GM19467 (cell line): ENCODE measurements at regions not wholly inside any gene's neighbourhood (a gene's known extent, or its start where the extent isn't known, plus 50 kb on each side); places are given as distances from the start of the nearest gene placed in this dataset.

Experiments
- ATAC-seq: cut with Tn5 transposase; IDR thresholded peaks from one replicate; pipeline ENCODE4 v1.9.1; 2021; ENCODE audit warnings: mild to moderate bottlenecking, moderate library complexity; ENCODE audit not compliant: unreplicated experiment

- no peak for ATAC-seq
Measured at GRCh38 chr5:167950126-167950721, 341.2 kb upstream of the WWC1 start.

DNA sequence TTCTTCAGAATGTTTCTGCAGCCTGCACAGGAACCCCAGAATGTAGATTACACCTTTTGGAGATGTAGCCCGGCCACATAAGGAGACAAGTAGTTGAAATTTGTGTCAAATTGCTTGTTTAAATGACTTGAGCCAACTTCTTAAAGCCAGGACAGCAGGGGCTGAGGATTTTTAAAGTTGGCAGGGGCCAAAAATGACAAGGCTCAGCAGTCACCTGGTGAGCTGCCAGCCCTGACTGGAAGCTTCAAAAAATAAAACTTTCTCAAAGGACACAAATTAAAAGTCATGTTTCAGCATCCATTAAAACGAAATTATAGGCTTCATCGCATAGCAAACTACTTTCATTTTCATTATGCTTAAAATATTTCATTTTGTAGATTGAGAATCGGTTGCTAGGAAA, 340.3 kb upstream of the WWC1 start:
- no peak for ATAC-seq

DNA sequence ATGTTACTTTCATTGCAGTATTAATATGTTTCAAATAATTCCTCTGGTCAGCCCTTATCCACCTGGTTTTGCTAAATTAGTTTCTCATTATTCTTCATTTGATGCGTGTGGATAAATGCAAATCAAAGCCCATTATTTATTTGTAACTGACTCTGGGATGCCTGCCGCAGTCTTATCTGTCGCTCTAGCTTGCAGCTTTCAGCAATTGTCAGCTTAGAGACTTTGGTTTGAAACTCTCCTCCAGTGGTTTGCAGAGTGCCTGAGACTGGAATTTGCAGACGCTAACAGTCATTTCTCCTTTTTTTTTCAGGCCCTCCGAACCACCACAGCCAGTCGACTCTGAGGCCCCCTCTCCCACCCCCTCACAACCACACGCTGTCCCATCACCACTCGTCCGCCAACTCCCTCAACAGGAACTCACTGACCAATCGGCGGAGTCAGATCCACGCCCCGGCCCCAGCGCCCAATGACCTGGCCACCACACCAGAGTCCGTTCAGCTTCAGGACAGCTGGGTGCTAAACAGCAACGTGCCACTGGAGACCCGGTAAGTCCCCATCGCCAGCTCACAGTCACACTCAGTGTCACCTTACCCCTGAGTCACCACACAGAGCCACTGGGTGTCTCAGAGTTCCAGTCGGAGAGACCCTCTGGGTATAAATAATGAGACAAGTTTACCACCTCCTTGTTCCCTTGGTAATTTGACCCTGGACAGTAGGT, 339.0 kb upstream of the WWC1 start:
- no peak for ATAC-seq

DNA sequence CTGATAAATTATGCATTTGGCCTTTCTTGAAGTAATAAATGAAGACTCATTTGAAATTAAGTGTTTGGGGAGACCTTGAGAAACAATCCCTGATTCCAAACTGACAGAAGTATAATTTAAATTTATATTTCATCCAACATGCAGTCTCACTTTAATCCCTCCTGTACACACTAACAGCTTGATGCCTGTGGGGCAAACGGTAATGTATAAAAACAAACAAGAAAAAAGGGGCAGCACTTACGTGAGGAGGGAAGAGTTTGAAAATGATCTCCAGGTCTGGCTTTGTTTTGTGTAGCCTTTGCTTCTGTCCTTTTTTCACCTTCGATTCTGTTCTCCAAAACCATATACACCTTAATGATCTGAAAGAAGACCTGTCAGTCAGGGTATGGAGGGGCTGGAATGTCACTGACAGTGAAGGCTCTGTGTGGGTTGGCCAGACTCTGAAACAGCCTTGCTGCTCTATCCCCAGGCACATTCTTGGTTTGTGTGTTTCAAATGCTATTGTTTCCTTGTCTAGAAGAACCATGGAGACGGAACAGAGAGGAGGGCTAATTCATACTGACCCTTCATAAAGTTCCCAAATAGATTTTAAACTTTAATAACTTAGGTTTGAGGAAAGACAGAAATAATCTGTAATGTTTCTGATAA, 338.2 kb upstream of the WWC1 start:
- ATAC-seq, result no peak

- ATAC-seq, result no peak
Measured at GRCh38 chr5:167961731-167962130, 329.7 kb upstream of the WWC1 start.

GRCh38 chr5:167964529-167964928, 326.9 kb upstream of the WWC1 start:
- no peak for ATAC-seq

- ATAC-seq, result no peak
Measured at GRCh38 chr5:167965710-167966109, 325.7 kb upstream of the WWC1 start.

DNA sequence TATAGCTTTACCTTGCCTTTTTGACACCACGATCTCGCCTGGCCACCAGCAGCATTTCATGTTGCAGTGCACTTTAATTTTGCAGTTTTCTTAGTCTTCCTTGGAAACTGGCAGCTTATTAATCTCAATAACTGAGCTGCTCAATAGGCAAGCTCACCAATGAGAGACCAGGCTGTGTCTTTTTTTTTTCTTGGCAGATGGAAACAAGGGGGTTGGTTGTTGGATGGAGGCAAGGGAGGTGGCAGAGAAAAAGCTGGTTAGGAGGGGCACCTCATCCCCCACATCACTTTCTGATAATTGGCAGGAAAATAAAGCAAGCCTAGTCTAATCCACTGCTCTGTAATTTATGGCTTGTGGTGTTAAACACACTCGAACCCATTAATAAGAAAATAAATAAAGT, 324.5 kb upstream of the WWC1 start:
- ATAC-seq, result no peak

DNA sequence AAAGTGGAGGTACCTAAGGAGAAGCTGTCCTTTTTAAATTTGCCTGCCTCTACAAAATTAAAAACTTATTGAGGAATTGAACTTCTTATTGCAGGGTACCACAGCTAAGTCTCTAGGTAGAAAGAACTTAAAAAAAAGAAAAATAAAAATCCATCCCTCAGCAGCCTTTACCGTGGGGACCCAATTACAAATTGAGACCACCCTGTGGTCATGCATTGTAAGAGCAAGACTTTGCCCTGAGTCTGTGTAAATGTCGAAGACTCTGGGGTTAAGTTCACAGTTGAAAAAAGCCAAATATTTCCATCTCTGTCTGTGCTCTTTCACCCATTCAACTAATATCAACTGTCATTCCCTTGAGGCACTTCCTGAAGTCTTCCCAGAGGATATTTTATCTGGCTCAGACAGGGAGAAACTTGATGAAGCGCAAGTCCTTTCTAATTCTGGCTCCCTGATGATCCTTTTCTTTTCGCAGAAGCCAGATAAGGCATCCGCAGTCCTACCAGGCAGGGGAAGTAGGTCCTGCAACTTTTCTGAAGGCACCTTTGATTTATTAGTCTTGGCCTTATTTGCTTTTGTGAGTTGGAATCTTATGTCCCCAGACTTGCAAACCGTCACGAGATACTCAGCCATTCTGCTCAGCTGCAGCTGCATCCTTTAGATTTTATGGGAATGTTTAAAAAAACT, 323.8 kb upstream of the WWC1 start:
- no peak for ATAC-seq

DNA sequence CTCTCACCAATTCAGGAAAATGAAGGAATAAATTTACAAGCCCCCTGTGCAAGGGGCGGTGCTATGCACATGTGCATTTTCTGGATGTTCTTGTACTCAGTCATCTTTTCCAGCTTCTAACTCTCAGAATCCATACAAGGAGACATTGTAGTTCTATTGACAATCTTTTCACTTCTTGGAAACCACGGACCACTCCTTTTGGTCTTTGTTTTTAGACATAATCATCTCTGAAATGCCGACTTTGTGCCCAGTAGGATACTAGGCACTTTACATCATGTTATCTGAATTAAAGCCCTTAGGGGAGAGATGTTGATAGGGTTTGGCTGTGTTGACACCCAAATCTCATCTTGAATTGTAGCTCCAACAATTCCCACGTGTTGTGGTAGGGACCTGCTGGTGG, 322.6 kb upstream of the WWC1 start:
- no peak for ATAC-seq

DNA sequence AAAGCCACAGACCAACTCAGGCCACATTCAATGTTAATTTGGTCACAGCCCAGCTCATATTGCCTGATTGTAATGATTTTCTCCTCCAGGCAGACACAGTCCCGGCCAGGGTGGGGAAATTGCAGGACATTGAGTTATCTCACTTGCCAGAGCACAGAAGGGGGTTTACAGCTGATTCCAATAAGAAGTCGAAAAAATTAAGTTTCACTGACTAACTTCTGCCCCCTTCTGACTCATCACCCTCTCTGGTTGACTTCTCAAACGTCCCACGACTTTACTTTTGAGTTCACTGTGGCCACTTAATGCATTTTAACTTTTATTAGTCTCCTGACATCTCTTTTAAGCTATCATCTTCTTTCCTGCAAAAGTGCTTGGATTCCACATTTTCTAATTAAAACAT, 321.4 kb upstream of the WWC1 start:
- no peak for ATAC-seq

DNA sequence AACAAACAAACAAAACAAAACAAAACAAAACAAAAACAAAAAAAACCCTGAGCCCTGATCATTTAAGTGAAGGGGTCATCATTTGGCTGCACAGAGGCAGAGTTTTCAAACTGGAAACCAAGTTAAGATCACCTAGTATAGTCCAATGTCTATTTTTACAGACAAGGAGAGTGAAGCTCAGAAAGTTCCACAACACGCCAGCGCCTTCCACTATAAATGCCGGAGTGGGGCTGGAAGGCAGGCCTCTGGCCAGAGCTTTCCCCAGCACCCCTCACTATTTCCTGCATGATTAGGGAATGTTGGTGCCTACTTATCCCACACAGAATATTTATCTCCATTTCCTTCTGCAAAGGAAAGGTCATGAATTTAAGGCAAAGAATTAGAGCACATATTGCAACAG, 319.7 kb upstream of the WWC1 start:
- no peak for ATAC-seq

- ATAC-seq, result no peak
Measured at GRCh38 chr5:167973126-167973525, 318.3 kb upstream of the WWC1 start.

- no peak for ATAC-seq
Measured at GRCh38 chr5:167984951-167985350, 306.5 kb upstream of the WWC1 start.

DNA sequence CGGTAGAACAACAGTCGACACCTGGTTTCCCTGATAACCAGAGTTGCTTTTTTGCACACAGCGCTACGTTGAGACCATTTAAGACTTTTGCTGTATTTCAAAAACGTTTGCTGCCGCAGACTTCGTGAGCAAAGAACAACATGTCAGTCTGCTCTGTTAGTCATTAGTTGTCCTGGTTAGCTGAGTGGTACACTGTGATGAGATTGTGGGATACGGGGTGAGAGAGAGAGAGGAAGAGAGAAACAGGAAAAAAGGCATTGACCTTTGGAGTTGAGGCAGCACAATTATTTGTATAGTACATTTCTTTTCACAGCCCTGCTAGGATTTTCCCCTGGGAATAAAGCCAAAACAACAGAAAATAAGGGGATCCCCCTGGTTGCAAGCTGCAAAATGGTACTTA, 306.1 kb upstream of the WWC1 start:
- no peak for ATAC-seq

DNA sequence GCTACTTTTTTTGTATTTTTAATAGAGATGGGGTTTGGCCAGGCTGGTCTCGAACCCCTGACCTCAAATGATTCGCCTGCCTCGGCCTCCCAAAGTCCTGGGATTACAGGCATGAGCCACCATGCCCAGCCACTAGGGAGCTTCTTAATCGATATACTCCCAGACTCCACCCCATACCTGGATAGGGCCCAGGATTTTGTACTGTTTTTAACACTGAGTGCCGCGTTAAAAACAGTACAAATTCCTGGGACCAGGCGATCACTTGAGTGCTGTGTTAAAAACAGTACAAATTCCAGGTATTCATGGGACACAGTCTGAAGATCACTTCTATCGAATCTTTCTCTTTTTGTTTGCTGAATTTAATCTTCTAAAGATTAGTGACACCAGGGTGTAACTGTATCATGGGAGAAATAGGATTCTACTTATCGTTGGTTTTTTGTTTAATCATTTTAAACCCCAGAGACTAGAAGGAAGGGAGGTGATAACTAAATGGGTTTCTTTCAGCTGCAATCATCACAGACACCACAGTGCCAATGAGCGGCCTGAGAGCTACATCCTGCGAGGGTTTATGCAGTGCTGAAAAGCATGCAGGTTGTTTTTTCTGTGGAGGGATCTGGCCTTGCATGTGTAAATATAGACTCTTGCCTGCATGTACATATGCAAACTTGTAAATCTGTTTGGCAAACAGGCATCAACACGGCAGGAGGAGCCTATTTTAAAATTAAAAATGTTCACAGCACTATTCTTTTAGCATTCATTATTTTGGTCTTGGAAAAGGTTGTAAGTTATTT, 303.8 kb upstream of the WWC1 start:
- ATAC-seq, result no peak

DNA sequence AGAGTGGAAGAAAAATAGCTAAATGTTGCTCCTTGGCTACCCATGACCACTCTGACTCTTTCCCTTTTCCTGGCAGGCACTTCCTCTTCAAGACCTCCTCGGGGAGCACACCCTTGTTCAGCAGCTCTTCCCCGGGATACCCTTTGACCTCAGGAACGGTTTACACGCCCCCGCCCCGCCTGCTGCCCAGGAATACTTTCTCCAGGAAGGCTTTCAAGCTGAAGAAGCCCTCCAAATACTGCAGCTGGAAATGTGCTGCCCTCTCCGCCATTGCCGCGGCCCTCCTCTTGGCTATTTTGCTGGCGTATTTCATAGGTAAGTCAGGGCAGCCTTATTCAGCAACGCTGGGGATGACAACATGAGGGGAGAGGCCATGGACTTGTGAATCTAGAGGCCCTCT, 298.6 kb upstream of the WWC1 start:
- no peak for ATAC-seq

- ATAC-seq, result no peak
Measured at GRCh38 chr5:167993771-167994170, 297.7 kb upstream of the WWC1 start.

- ATAC-seq, result no peak
Measured at GRCh38 chr5:167995844-167996425, 295.5 kb upstream of the WWC1 start.

- ATAC-seq, result no peak
Measured at GRCh38 chr5:167998148-167998767, 293.2 kb upstream of the WWC1 start.
